GM19238 (cell line): ENCODE measurements at regions not wholly inside any gene's neighbourhood (a gene's known extent, or its start where the extent isn't known, plus 50 kb on each side); places are given as distances from the start of the nearest gene placed in this dataset.
"Not testable (repeated sequence)": the region's sequence is repeated elsewhere in the genome, so short reads cannot be mapped to it uniquely, and the experiment has no call there.

ENCODE experiments used
- DNase-seq: peaks from one replicate; pipeline ENCODE4 v3.0.0; 2011; ENCODE audit warnings: low spot score; ENCODE audit not compliant: insufficient read length

DNA sequence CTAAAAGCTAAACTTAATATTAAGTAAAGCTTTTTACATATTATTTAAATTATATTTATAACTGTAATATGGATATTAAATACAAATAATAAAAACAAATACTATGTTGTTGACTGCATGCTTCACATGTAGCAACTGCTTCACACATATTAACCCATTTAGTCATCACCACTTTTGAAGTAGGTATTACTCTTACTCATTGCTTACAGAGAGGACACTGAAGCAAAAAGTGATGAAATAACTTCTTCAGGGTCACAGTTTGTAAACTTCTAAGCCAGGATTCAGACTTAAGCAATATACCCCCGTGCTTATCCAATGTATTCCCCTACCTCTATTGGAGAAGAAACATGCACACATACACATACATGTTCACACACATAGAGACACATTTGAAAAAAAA lies 166.6 kb downstream of the DKK2 start:
- DNase-seq: no peak

GRCh38 chr4:106868381-106869035 lies 167.6 kb downstream of the DKK2 start:
- DNase-seq: no peak

DNA sequence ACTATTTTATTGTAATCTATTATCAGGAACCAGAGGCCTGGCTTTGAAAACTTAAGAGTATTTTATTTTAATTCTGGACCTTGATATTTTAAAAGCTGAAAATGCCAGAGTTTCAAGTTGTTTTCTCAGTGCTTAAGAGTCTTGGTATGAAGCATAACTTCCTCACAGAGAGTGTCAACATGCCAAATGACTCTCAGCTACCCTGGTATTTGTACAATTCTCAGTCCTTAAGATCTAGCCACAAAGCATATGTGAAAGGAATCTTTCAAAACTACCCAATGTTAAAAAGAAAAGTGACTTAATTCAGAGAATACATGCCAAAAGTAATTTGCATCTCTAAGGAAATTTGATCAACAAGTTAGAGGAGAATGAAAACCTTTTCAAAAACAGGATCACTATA lies 171.9 kb downstream of the DKK2 start:
- no peak for DNase-seq

GRCh38 chr4:106854569-106855351 lies 181.4 kb downstream of the DKK2 start:
- DNase-seq: no peak

- no peak for DNase-seq
These were observed 183.7 kb downstream of the DKK2 start for GRCh38 chr4:106852426-106852825.

GRCh38 chr4:106851726-106852125 lies 184.4 kb downstream of the DKK2 start:
- no peak for DNase-seq

GRCh38 chr4:106850691-106851090 lies 185.4 kb downstream of the DKK2 start:
- DNase-seq: no peak

DNA sequence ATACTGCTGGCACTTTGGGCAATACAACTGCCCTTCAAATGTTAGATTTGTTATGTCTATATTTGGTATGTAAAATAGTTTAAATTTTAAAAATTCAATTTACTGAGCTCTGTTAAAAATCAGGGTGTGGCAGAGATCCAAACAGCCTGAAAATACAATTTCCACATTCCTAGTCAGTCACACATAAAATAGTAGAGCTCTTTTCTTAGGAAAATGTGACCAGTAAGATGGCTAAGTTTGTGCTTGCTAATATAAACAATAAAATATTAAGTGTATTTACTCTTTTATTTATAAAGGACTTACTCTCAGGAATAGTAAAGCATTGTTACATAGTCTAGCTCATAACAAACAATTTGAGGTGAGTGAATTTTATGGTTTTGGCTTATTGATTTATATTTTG lies 200.2 kb downstream of the DKK2 start:
- DNase-seq: no peak

- DNase-seq: no peak
These were observed 205.2 kb downstream of the DKK2 start for GRCh38 chr4:106830879-106831278.

- DNase-seq: no peak
These were observed 217.3 kb downstream of the DKK2 start for GRCh38 chr4:106818764-106819163.

DNA sequence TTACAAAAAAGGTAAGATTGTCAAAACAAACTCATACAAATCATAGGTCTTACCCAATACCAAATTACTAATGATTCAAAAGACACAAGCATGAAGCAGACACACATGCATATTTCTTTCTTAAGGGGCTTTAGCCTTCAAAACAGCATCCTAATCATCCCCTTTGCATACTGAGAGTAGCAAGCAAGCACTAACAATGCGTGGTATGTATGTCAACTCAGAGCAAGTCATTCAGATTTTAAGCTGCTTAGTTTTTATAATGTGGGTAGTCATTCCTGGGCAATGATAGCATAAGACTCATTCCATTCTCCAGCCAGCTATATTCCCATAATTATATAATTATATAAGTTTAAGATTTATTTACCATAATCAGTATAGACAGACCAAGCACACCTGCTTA lies 219.6 kb downstream of the DKK2 start:
- no peak for DNase-seq

DNA sequence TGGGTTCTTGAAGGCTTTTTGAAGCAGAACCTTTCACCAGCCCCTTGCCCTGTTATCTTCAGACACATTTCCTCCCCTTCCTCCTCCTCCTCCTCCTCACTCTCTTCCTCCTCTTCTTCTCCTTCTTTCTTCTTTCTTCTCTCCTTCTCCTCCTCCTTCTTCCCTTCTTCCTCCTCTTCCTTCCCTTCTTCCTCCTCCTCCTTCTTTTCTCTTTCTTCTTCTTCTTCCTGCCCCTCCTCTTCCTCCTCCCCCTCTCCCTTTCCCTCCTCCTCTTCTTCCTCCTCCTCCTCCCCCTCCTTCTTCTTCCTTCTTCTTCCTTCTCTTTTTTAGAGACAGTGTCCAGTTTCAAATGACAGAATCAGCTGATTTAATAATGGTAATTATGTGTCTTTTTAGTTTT lies 226.0 kb downstream of the DKK2 start:
- no peak for DNase-seq

- DNase-seq: no peak
These were observed 227.0 kb downstream of the DKK2 start for GRCh38 chr4:106809076-106809475.

DNA sequence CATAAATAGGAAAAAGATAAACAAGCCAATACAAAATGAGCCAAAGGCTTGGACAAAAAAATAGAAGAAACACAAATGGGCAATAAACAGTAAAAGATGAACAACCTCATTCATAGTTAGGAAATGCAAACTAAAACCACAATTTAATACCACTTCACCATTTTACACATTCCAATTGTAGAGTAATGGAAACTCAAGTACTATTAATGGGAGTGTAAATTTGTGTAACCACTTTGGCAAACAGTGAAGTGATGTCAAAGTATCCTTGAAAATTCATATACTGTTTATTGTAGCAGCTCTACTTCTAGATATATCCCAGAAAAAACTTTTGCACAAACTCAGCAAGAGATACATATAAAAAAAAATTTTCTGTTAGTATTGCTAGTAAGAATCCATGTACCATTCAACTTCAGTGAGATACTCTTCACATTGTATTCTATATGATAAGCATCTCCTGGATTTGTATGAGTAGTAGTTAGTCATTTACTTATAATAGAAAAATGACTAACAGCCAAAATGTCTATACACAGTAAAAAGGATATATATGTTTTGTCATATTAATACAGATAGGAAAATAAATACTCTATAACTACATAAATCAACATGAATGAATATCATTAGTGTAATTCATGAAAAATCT lies 229.8 kb downstream of the DKK2 start:
- DNase-seq: no peak

DNA sequence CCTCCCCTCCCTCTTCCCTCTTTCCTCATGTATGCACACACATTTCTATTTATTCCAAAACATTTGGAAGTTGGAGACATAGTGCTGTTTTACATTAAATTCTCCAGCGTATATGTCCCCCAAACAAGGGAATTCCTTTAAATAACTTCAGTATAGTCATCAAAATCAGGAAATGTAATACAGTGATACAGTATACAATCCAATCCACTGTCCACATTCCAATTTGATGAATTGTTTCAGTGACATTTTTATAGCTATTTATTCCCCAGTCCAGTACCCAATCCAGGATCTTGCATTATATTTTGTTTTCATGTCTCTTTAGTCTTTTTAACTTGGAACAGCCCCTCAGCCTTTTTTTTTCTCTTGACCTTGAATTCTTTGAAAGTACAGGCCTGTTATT lies 233.0 kb downstream of the DKK2 start:
- DNase-seq: no peak

DNA sequence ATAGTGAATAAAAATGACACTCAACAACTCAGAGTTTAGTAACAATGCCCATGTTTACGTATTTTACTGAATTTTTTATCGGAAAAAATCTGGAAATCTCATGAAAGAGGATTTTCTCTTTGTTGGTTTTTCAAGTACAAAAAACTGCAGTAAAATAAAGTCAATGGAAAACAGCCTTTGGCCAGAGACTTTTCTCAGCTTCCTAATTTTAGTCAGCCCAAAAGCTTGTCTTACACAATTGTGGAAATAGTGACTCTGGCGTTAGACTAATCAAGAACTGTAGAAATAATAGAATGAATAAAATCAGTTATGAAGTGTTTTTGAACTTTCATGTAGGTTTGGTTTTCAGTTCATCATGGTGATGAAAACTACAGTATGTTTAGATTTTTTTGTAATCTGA lies 234.7 kb downstream of the DKK2 start:
- DNase-seq: no peak

GRCh38 chr4:106796876-106797275 lies 239.2 kb downstream of the DKK2 start:
- no peak for DNase-seq

DNA sequence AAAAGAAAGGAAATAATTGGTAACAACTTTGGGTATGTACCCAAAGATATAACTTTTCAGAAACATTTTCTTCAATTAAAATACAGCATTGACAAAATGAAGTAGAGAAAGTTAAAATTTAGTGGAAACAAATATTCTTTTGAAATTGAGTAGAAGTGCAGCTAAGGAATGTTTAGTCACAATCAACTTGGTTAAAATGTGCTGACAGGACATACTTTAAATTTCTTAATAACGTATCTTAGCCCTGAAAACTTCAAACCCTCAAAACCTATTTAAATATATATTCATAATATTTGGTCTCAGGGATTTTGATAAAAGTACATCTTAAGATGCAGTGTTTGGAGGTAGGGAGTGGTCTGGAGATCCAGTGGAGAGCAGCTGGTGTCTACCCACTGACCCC lies 240.8 kb downstream of the DKK2 start:
- DNase-seq: no peak

DNA sequence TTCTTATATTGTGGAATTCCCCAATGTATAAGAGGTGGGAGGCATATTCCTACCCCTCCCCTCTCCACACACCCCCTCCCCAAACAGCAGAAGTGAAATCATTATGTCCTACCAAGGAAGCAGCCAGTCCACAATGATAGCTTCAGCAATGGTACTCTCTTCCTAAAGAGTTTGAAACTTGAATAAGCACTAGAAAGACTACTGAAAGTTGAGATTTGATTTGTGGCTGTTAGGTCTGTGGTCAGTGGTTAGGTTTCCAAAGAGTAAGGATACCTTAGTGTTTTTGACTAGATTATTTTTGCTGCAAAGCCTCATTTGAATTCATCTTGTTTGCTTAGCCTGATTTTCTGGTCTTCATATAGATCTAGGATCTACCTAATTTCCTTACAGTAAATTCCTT lies 242.2 kb downstream of the DKK2 start:
- no peak for DNase-seq

DNA sequence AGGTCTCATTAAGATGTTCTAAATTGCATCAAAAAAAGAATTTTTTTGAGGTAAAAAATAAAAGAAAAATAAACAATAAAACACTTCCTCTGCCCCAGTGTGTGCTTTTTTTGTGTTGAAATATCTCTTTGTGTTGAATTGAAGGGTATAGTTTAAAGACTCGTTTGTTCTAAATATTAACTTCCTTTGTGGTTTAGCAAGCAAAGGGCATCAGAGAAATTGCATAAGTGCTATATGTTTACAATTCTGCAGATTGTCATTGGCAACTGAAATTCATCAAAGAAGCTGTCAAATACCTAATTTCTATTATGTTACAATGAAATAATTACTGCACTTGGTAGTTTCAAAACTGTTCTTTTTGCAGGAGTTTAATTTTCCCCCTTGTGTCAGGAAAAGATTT lies 260.5 kb downstream of the DKK2 start:
- no peak for DNase-seq

- not testable (repeated sequence) for DNase-seq
These were observed 262.1 kb downstream of the DKK2 start for GRCh38 chr4:106774055-106774454.

- DNase-seq: no peak
These were observed 262.8 kb downstream of the DKK2 start for GRCh38 chr4:106773076-106773905.
